NCI-H1092 treated with DMSO at 0.1 percent for 48 hours (cell line): ENCODE measurements at regions not wholly inside any gene's neighbourhood (a gene's known extent, or its start where the extent isn't known, plus 50 kb on each side); places are given as distances from the start of the nearest gene placed in this dataset.
"Not testable (repeated sequence)": the region's sequence is repeated elsewhere in the genome, so short reads cannot be mapped to it uniquely, and the experiment has no call there.

Experiments used
- DNase-seq: peaks from one replicate; lab custom pipeline; 2025; lab: John Stamatoyannopoulos, UW

DNA sequence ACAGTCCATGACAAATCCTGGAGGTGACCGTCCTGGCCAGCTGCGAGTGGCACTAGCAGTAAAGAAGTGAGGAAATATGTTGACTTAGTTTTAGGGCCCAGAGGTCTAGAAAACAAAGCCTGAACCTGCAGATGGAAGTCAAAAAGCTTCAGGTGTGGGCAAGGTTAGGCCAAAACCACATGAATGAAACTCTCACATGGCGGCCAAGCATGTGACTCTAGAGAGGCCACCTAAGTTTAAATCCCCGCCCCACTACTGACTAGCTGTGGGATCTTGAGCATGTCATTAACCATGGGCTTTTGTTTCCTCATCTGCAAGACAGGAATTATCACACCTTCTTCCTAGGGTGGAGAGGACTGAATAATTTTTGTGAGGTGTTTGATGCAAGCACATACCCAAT, 148.2 kb upstream of the DAB1 start:
- no peak for DNase-seq

DNA sequence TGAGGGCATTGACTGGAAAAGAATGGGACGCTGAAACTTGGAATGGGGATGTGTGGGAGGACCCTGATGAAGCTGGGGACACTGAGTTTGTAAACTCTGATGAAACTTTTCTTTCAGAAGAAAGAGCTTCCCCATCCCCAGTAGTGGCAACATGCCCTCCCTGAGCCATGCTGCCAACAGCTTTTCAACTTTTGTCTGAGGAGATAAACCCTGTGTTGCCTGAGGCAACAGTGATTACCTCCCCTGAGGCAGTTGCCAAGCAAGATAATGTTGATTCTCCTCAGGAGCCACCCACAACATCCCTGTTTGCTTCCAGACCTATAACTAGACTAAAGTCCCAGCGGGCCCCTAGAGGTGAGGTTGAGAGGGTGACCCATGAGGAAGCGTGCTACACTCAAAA, 134.2 kb upstream of the DAB1 start:
- not testable (repeated sequence) for DNase-seq

DNA sequence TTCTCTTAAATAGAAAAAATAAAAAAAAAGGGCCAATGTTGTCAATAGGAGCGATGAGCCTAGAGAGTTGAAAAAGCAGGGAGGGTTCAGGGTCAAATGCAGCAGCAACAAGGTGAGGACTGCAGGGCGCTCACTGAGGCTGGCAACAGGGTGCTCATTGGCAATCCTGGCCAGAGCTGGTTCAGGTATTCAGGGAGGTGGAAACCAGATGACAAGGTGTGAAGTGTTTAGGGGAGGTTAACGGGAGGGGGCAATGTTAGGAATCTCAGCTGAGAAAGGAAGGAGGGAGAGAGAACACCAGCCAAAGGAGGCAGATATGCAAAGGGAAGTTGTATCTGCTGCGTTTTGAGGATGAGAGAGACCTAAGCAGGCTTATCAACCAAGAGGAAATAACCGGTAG, 129.8 kb upstream of the DAB1 start:
- no peak for DNase-seq

DNA sequence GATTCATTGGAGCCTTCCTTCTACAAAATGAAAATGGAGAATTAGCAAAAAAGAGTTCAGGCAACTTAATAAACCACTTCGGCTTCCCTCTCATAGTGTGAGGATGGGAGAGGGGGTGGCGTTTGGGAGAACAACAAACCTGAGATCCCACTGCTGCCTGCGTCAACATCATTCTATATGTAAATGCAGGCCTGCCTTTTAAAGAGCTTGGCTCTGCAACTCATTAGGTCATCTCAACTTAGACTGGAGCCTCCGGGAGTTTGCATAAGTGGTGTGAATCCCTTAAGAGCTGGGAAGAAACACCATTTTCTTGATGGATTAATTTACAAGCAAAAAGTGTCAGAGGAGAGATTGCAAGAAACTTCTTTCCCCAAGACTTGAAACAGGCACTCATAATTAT, 127.6 kb upstream of the DAB1 start:
- no peak for DNase-seq

DNA sequence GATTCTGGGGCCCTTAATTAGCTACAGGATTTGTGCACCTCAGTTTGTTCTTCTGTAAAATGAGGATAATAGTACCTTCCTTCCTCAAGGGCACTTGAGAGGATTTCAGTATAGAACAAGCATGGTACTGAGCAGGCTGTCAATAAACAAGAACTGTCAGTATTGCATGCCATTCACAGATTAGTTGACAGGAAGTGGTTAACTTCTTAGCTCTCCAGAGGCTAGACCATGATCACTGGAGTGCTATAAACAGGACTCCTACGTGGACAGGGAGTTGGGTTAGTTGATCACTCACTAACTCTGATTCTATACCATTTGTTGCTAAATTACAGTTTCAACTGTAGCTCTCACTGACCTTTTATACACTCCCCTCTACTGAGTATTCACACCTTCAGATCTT, 126.2 kb upstream of the DAB1 start:
- no peak for DNase-seq

DNA sequence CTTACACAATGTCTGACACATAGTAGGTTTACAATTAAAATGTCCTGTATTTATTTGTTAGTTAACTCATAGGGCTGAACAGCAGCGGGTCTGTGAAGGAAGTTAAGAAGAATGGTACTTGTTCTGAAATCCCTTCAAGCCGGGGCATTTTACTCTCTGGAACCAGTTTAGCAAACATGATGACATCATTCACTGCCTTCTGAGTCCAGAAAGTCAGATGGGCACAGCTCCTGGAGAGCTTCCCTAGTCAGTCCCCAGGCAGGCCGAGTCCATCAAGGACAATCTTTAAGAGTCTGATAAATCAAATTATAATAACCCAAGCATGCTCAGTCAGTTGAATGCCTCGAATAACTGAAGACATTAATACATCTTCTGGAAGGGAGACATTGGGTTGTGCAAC, 125.4 kb upstream of the DAB1 start:
- no peak for DNase-seq

DNA sequence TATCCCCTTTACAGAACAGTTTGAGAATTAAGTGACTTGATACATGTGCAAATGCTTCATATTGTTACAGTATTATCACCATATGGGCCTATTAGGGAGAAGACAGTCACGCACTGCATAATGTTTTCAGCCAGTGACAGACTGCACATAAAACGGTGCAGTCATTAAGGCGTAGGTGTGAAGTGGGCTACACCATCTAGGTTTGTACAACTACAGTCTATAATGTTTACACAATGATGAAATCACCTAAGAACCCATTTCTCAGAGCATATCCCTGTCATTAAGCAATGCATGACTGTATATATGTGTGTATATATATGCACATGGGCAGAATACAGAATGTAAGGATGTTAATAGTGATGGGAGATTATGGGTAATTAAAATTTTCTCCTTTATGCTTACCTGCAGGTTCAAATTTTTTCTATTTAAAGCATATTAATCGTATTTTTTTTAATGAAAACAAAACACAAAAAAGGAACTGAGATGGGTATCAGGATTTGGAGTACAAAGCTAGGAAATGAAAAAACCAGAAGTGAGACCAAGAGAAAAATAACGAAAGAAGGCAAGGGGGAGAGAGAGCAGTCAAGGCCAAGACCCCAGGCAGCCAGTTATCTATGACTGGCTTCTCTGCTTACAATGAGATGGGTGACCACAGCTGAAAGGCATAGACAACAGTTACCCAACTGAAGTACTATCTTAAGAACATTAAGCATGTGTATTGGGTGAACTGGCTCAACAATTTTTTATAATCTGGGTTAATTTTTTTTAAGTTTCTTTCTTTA, 122.9 kb upstream of the DAB1 start:
- no peak for DNase-seq

DNA sequence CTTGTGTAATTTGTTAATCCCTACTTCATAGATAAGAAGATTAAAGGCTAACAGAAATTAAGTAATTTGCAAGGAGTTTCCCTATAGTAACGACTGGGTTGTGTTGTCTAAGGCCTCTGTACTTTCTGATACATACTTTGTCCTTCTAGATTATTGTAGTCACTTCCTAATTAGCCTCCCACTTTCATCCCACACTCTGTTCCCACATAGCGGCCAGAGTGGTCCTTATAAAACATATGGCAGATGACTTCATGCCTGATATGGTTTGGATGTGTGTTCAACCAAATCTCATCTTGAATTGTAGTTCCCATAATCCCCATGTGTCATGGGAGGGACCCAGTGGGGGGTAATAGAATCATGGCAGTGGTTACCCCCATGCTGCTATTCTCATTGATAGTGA, 120.5 kb upstream of the DAB1 start:
- no peak for DNase-seq

DNA sequence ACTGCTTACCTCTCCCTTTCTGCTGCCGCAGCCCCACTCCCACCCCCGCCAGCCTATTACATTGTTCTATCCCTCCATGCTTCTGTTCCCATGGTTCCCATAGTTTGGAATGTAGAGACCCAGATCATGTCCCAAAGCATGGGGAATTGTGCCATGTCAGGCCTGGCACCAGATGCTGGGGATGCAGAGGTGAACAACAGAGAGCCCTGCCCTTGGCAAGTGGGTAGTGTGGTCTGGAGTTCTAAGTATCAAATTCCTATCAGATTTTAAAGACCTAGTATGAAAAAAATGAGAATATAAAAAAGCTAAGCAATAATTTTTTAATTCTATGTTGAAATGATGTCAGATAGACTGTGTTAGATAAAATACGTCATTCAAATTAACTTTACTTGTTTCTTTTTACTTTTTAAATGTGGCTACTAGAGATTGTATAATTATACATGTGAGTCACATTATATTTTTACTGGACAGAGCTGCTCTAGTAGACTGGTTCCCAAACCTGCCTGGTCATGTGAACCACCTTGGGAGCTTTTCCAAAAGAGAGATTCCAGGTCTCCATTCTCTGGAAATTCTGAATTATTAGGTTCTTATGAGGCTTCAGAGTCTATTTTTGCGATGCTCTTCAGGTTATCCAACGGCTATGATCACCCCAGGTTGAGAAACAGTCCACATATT, 113.0 kb upstream of the DAB1 start:
- no peak for DNase-seq

DNA sequence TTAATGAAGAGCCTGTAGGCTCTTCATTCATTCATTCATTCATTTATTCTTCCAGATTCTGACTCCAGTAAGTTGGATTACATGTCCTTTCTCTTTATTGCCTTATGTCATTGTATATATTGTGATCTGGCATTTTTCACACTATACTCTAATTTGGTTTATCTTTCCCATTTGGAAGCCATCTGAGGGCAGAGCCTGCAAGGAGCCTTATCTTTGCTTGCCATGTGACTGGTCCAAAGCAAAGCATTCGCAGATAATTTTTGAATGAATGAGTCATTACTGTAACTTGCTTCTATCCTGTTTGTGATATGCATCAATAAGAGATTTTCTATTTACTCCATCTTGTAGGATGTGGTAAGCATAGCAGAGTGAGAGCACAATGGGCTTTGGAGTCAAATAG, 108.4 kb upstream of the DAB1 start:
- DNase-seq: no peak

DNA sequence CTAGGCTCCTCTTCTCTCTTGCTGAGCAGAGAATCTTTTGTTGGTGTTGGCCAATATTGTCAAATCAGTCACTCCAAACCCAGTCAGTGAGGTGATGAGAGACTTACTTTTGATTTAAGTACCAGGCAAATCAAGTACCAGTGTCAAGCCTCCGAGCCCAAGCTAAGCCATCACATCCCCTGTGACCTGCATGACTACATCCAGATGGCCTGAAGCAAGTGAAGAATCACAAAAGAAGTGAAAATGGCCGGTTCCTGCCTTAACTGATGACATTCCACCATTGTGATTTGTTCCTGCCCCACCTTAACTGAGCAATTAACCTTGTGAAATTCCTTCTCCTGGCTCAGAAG, 107.0 kb upstream of the DAB1 start:
- DNase-seq: not testable (repeated sequence)

DNA sequence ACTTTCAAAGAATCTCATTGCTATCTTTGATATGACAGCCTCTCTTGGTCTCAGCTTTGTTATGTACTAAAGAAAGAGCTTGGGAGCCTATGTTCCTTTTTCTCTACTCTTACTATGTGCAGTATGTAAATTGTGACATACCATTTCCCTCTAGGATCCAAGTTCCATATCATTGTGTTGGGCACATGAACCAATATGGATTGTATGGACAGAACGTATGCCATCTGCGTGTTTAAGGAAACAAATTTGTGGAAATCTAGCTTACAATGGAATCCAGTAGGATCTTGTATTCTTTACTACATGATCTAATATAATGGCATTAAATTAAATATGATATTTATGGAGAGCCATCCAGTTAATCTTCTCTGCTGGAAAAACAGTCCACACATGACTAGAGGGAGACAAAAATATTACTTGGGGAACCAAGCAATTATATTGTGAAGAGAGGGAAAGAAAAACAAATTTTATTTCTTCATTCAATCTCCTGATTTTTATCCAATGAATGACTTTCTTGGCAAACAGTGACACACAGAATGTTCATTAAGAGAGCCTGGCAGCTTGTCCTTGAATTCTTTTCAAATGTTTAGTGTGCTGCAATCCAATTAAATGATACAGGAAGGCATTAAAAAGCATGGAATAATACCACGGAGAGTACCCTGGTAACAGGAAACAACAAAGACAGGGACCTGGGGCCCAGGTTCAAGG, 106.5 kb upstream of the DAB1 start:
- DNase-seq: no peak

DNA sequence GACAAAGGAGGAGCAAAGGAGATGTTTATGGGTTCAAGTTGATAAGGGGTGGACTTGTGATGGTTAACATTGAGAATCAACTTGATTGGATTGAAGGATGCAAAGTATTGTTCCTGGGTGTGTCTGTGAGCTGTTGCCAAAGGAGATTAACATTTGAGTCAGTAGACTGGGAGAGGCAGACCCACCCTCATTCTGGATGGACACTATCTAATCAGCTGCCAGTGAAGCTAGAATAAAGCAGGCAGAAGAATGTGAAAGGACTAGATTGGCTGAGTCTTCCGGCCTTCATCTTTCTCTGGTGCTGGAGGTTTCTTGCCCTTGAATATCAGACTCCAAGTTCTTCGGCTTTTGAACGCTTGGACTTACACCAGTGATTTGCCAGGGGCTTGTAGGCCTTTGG, 98.7 kb upstream of the DAB1 start:
- DNase-seq: no peak

DNA sequence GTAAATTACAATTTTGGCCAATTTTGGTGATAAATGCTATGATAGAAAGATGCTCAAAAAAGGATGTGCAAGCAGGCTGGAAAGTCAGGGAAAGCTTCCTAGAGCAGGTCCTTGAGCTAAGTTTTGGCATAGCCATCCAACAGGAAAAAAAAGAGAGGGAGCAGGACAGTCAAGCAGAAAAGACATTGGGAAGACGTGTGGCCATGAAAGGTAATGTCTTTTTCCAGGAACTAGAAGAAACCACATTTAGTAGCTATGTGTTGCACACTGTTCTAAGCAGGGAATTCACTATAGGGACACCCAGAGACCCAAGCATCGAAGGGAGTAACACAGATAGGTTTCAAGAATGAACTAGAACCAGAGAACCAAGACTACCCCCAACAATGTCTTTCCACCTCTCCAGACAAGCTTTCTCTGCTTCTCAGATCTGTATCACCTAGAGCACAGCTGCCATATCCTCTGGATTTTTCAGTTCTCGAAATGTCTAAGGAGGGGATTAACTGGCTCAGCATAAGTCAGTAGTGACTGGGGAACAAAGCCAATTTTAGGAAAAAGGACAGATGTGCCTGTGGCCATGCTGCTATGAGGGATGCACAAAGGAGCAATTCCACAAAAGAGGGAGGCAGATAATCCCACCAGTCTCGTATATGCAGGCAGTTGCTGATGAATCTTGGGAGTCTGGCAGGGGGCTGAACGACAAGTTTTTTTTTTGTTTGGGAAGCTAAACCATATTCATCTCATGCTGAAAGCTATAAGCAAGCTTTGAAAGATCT, 97.1 kb upstream of the DAB1 start:
- DNase-seq: no peak

DNA sequence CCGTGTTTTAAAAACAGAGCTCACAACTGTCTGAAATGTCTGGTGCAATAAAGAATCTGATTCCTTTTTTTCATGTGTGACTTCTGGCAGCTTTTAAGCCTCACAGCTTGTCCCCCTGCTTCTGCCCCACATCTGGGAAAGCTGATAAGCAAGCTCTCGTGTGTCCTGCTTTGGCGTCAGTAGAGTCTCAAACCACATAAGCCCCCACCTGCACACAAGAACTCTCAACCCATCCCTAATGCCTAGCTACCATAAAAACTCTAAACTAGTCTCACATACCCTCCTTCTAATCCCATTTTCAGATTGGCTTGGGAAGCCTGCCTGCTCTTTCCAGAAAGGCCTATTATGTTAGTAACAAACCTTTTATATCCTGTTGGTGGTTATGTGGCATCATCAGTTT, 94.6 kb upstream of the DAB1 start:
- no peak for DNase-seq

DNA sequence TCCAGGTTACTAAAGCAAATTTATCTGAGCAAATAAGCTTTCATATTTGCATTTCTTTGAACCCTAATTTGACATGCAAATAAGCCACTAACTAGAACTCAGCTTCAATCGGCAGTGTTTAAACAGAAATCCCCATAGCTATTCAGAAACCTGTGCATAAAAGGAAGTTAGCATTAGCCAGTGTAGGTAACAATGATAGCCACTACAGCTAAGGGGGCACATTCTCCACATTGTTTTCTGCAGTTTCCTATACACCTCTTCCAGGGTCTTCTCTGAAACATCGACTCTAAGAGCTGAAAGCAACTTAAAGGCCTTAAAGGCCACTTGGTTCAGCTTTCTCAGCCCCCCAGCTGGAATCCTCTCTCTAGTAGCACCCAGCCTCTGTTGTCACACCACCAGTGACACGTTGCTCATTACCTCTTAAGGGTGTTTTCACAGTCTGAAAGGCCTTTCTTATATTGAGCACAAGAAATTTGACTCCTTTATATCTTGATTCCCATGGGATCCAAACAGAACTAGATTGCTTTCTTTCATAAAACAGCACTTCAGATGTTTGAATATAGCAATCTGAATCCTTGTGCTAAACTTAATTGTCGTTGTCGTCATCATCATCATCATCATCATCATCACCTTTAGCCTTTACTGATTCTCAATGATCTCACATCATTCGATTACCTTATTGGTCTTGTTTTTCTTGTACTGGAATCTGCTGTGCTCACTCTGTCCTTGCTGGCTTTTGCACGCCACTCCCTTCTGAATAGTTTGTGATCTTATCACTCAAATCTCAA, 93.9 kb upstream of the DAB1 start:
- no peak for DNase-seq

DNA sequence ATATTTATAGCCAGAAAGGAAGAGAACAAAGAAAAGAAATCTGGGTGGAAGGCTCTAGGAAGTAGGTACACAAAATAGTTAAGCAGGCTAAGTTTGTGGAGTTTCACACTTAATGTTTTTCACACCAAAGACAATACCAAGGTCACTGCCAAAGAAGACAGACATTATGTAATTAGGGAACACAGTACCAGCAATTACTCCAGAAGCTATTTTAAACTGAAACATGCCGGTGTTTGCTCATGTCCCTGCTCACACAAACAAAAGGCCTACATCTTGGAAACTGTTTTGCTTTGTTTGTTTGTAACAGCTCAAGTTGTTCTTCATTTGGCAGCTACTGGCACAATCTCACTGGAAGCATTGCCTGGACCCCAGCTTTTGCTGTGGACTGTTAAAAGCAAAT, 88.5 kb upstream of the DAB1 start:
- DNase-seq: peak; percentile 47

DNA sequence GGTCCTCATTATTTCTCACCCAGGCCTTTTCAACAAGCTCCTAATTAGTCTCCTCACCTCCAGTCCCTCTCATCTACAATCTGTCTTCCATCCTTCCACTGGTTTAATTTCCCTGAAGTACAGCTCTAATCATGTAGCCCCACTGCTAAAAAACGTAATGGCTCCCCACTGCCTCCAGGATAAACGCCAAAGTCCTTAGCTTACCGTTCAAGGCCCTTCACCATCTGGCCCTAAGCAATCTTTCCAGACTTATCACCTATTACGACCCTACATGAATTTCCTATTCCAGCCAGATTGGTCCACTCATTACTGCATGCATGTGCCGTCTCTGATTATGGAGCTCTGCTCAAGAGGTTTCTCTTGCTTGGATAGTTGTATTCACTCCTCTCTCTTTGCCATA, 83.1 kb upstream of the DAB1 start:
- peak; percentile 3 for DNase-seq

DNA sequence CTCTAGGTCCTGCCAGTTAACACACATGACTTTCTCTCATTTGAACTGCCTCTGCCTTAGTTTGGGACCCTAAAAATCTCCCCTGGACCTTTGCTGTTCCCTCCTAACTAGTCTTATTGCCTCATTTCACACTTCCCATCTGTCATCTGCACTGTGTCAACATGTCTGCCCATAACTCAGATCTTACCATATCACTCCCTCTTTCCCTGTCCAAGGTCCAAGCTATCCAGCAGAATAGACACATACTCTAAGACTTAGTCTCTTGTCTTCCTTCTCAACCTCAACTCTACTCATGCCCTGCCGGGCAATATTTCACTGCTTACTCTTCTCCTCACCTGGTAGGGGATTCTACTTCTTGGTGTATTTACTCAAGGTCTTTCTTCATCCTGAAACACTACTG, 79.5 kb upstream of the DAB1 start:
- no peak for DNase-seq

DNA sequence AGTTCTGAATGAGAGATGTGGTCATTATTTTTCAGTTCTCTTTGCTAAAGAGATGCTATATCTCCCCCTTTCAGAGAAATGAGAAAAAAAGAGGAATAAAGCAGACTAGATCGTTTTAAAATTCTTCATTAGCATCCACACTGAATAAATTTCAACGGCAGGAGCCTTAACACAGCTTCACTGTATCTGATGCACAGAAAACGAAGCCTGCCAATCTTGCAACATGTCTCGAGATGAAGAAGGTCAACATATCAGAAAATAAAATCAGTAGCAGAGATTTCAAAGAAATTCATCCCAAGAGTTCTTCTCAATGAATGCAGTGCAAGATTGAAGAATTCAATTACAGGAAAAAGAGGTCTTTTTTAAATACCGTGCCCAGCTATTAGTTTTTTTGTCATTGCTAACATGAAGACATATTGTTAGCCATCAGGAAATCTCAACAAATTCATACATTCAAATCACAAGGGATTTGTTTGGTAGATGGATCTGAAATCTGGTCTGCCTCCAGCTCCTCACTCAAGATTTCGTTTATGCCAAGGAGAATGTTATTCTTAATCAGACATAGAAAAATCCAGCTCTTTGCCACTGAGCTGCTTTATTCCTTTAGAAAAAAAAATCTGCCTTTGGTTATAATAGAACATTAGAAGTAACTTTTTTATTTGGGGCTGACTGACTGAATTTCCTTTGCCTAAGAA, 76.4 kb upstream of the DAB1 start:
- DNase-seq: no peak

DNA sequence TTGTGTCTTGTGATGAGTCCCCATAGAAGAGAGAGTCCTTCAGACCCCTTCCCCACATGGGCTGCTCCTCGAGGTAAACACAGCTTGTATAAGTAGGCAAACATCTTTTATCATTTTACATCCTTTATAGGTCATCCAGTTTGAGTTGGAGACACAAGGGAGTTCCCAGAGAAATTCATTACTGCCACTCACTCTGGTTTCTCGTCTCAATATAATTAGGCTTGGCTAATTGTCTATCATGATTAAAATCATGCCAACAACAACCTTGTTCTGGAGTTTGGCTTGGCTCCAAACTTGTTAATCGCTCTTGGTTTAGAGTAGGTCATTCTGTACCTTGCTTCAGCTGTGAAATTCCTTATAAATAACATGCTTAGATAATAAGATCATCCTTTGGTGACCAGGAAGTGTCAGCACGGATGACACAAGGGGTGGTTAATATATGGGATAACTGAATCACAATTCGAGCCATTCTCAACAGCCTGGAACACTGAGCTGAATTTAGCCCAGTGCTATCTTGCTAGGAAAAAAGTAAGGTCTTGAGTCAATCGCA, 70.7 kb upstream of the DAB1 start:
- DNase-seq: no peak
